HG02678 (cell line): ENCODE measurements at regions not wholly inside any gene's neighbourhood (a gene's known extent, or its start where the extent isn't known, plus 50 kb on each side); places are given as distances from the start of the nearest gene placed in this dataset.

Experiments used
- ATAC-seq: cut with Tn5 transposase; IDR thresholded peaks from one replicate; pipeline ENCODE4 v1.9.1; 2021; ENCODE audit warnings: mild to moderate bottlenecking, moderate library complexity; ENCODE audit not compliant: unreplicated experiment

DNA sequence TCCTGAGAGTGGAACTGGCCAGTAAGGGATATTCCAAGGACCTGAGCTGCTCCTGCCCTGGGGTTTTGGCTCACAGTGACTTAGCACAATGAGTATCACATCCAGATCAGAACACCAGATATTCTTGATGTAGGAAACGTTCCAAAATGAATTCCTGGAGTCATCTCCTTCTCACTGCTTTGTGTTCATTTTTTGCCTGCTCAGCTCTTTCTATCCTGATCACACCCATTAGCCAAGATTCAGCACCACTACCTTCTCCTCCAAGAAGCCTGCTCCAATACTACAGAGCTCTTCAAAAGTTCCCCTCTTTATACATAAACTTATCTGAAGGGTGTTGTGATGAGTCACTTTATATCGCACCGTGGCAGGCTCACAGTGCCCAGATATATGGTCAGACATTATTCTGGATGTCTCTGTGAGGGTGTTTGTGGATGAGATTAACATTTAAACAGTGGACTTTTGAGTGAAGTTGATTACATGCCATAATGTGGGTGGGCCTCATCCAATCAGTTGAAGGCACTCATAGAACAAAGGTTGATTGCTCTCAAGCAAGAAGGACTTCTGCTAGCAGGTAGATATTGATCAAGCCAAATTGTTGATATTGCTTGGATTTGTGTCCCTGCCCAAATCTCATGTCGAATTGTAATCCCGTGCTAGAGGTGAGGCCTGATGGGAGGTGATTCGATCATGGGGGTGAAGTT is 1155.2 kb upstream of the AUTS2 start:
- ATAC-seq: no peak

DNA sequence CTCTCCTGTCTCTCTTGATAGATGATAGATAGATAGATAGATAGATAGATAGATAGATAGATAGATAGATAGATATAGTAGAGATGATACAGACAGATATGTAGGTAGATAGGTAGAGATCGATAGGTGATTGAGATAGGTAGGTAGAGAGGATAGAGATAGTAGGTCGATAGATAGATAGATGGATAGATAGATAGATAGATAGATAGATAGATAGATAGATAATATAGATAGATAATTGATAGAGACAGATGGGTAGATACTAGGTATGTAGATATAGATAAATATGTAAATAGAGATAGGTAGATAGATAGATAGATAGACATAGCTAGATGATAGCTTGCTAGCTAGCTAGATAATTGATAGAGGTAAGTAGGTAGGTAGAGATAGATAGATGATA is 1154.2 kb upstream of the AUTS2 start:
- ATAC-seq: no peak

- no peak for ATAC-seq
Observed at GRCh38 chr7:68444956-68445355, 1153.3 kb upstream of the AUTS2 start.

GRCh38 chr7:68446183-68446582 is 1152.1 kb upstream of the AUTS2 start:
- ATAC-seq: no peak

- ATAC-seq: no peak
Observed at GRCh38 chr7:68449099-68449498, 1149.2 kb upstream of the AUTS2 start.

DNA sequence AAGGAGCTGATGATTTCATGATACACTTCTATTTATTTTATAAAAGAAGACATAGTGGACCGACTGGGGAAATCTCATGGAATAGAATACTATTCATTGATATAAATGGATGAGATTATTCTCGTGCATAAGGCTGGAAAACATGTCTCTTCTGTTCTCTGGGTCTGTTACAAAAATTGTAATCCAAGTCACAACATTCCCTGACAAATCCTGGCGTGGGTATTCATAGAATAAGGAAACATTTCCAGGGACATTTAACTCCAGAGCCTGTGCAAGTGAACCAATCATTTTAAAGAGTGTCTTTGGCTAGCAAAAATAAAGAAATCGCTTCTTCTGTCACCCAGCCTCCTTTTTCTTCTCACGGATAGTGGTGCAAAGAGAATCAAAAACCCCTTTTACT is 1148.5 kb upstream of the AUTS2 start:
- no peak for ATAC-seq

GRCh38 chr7:68454931-68455330 is 1143.3 kb upstream of the AUTS2 start:
- no peak for ATAC-seq

- ATAC-seq: no peak
Observed at GRCh38 chr7:68456469-68456868, 1141.8 kb upstream of the AUTS2 start.

- ATAC-seq: no peak
Observed at GRCh38 chr7:68457481-68457880, 1140.8 kb upstream of the AUTS2 start.

DNA sequence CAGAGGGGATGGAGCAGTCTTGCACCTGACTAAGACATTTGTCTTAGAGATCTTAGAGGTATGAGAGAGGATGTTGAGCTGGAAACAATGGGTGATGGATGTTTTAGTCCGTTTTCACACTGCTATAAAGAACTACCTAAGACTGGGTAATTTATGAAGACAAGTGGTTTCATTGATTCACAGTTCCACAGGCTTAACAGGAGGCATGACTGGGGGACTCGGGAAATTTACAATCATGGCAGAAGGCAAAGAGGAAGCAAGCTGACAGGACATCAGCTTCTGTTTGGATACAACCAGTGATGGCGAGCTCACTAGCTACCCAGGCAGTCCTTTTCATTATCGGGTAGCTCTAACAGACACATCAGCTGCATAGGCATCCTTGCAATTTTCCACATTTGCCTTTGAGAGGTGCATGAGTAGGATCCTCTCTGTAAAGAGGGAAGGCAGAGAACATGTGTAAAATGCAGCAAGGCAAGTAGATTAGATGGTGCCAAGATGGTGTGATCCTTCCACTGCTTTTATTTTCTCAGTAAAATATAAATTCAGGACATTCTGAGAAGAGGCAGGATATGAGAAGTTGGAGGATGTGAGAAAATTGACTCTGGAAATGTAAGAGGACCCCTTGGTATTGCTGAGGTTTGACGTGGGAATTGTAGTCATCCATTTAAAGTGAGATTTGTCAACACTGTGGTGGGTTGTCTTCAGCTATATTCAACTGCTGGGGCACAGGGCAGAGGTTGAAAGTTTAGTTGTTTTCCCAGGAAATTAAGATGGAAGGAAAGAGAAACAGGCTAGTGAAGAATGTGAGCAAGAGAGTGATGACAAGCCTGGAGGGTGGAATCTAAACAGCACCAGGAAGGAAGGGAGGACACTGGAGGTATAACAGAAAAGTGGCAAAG is 1140.0 kb upstream of the AUTS2 start:
- no peak for ATAC-seq

DNA sequence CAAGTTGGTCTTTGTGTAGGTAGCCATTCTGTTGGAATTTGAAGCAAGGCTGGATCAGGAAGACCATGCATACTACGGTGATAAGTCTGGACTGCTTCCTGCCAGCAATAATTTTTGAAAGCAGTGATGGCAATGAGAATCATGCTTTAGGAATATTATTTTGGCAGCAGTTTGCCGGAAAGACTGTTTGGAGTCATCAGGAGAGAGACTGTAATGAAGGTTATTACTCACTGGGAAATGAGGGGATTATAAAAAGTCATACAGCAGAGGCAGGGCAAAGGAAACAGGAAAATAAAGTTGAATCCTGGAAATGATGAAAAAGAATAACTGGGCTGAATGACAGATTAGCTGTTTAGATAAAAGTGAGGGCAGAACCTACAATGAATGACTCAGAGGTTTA is 1136.8 kb upstream of the AUTS2 start:
- ATAC-seq: no peak

DNA sequence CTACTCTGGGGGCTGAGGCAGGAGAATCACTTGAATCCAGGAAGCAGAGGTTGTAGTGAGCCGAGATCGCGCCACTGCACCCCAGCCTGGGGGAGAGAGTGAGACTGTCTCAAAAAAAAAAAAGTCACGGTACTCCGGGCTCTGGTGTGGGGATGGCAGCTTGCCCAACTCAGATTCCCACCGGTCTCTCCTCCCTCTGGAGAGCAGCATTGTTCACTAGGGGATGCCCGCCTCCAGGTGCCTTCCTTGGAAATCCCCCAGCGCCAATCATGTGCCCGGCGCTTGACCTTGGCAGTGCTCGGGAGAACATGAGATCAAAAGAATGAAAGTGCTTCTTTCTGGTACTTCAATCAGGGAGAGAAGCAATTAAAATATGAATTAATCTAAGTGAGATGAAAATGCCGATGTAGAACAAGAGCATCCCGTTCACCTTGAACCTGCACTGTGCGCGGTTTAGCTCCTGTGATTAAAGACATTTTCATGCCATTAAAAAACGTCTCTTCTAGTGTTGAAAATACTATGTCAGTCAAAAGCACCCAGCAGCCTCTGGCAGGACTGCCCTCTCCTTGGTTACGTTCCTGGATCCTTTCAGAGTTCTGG is 1127.3 kb upstream of the AUTS2 start:
- ATAC-seq: no peak

DNA sequence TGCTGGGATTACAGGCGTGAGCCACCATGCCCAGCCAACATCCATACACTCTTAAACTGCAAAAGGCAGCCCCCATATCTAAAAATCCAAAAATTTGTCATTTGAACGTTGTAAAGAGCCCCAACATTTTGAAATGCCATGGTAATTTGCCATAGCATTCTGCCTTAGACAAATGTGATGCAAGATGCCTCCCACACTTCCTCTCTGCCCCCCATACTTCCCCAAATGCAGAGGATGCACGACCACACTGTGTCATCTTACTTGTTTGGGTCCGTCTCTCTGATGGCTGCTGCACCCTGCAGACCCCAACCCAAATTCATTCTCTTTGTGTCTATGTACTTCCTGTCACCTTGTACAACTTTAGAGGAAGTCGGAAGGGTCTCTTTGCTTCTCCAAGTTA is 1125.6 kb upstream of the AUTS2 start:
- no peak for ATAC-seq

GRCh38 chr7:68474661-68475216 is 1123.5 kb upstream of the AUTS2 start:
- no peak for ATAC-seq

GRCh38 chr7:68476966-68477365 is 1121.3 kb upstream of the AUTS2 start:
- no peak for ATAC-seq

DNA sequence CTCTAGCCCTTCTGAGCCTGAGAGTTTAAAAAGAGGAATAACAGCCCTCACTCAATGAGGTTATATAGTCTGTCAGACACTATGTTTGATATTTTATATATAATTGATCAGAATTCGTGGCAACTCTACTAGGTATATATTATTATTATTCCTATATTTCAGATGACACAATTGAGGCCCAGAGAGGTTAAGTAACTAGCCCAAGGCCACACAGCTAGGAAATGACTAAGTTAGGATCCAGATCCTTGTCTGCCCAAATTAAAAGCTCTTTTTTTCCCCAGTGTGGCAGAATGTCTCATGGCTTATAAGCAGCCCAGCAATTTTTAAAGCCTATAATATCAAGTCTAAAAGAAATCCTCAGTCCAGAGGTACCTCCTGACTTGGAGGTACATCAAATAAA is 1119.9 kb upstream of the AUTS2 start:
- ATAC-seq: no peak

GRCh38 chr7:68482800-68483199 is 1115.5 kb upstream of the AUTS2 start:
- ATAC-seq: no peak

DNA sequence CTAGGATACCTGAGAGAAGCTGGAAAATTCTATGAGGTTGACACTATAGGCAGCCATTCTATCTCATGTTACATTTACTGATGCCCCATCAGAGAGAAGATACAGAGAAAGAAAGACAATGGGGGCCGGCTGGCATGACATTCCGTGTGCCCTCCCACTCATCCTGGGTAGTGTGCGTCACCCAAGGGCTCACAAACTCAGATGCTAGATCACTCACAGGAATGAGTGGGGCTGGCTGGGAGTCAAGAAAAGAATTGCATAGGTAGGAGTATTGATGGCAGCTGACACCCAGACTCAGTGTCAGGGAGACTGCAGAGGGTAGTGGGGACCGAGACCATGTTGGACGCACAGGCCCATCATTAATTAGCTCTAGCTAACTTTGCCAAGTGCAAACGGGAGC is 1113.5 kb upstream of the AUTS2 start:
- no peak for ATAC-seq

GRCh38 chr7:68485253-68485917 is 1112.9 kb upstream of the AUTS2 start:
- no peak for ATAC-seq

GRCh38 chr7:68488341-68489060 is 1109.8 kb upstream of the AUTS2 start:
- ATAC-seq: no peak
